Fibroblast of peridontal ligament (primary cell): ENCODE measurements at regions not wholly inside any gene's neighbourhood (a gene's known extent, or its start where the extent isn't known, plus 50 kb on each side); places are given as distances from the start of the nearest gene placed in this dataset.
"Not testable (repeated sequence)": the region's sequence is repeated elsewhere in the genome, so short reads cannot be mapped to it uniquely, and the experiment has no call there.

Experiments used
- DNase-seq: peaks from one replicate; pipeline ENCODE4 v3.0.0-alpha.2; 2010; ENCODE audit errors: extremely low read depth

GRCh38 chr4:28475381-28475780, 1614.7 kb downstream of the STIM2 start:
- DNase-seq: no peak

DNA sequence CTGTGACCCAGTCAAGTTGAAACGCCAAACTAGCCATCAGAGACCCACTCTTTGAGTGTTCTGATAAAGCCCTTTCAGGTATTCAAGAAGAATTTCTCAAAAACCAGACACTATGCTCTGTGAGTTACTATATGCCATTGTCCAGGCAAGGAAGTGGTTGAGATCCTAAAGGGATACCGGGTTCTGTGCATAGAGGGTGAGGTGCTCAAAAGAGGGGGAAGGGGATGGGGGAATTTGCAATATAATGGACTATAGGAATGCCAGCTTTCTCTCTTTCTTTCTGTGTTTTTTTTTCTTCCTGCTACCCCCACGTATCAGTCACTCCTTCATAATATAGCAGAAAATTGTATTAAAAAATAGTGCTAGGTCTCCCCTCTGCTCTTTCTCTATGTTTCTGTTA, 1619.0 kb downstream of the STIM2 start:
- no peak for DNase-seq

- DNase-seq: no peak
Observed at GRCh38 chr4:28481565-28481964, 1620.9 kb downstream of the STIM2 start.

DNA sequence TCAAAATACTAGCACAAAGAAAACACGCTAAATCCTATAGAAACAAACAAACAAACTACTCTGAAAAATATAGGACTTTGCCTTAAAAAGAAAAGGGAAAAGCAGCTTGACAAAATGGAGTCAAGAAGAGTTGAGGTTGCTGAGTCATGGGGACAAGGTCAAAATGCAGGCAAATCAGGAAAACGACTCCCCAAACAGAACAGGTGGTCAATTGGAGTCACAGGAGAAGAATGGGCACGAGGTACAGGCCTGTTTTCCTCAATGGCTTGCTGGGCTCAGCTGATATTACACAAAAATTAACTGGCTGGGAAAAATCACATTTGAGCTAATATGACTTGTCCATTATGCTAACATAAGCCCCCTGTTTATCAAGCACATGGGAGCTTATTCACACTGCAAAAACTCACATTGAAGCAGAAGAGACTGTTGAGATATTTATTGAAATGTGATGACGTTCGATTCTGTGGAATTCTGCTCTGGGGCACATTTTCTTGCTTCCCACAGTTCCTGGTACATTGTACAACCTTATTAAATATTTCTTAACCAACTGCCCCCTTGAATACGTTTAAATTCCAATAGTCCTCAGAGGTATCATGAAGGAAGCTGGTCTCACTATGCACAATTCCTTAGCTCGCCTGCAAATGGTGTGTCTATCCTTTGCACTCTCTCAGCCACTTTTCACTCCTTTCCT, 1622.1 kb downstream of the STIM2 start:
- DNase-seq: no peak

DNA sequence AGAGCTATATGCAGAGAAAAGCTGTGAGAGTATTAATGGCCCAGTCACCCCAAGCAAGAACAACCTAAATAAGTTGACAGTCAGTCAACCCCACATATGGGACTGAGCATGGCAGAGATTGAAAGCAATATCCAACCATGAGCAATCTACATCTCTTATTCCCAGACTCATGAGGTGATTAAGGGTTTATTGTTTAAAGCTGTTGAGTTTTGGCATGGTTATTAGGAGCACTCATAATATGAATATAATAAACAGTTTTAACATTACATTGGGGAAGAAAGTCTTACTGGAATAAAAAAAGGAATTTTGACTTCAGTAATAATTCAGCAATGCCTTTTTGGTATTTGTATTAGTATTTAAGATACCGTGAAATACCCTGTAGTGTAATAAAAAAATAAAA, 1627.4 kb downstream of the STIM2 start:
- DNase-seq: no peak

DNA sequence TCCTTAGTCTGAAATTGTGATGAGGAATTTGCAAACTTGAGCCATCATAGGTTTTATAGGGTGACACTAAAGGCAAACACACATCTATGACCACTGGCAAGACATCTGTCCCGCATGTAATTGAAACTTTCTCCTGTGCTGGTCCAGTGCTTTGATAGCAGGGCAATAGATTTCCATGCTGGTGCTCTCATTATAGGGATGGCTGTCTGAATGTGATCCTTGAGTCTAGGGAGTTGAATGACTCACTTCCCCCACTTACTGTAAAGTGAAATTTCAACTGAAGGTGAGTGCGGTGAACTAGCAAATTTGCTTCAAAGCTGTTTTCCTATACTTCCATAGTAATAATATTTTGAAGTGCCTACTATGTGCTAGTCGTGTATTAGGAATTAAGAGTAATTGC, 1630.0 kb downstream of the STIM2 start:
- no peak for DNase-seq

DNA sequence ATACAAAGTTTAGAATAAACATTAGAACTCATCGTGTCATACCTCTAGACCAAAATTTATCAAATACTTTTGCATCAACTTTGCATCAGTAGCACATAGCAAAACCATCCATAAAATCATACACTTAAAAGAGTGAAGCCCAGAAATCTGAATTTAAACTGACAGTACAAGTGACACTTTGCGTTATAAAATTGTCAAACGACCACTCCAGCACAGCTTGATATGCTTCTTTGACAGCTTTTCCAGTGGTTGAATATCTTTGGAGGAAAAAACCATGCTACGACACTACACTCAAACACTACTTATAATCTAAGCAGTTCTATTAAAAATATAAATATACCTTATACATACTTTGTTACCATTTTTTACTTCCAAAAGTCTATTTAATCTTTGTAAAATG, 1644.4 kb downstream of the STIM2 start:
- no peak for DNase-seq

- DNase-seq: no peak
Observed at GRCh38 chr4:28508636-28509035, 1648.0 kb downstream of the STIM2 start.

- DNase-seq: not testable (repeated sequence)
Observed at GRCh38 chr4:28514766-28515165, 1654.1 kb downstream of the STIM2 start.

DNA sequence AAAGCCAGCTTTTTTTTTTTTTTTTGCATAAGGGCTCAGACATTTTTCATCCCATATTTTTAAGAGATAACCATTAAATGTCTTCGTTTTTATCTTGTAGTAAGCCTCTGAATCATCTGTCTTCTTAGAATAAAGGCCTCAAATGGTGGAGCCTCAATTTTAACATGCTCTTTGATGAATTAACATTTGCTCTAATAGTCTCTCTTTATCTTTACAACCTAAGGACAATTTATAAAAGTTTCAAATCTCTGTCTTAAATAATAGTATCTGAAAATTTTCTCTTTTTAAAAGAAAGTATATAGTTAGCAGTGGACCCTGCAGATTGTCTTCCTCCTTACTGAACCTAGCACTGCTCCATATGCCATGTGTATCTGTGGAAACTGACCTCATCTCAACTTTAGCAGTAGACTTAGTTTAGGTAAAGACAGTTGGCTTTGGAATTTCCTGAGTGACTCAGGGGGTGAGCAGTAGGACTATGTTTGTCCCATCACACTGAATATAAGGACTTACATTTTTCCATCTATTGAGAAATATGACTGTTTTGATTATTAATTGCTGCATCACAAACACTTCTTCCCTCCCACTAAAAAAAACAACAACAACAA, 1658.0 kb downstream of the STIM2 start:
- no peak for DNase-seq

DNA sequence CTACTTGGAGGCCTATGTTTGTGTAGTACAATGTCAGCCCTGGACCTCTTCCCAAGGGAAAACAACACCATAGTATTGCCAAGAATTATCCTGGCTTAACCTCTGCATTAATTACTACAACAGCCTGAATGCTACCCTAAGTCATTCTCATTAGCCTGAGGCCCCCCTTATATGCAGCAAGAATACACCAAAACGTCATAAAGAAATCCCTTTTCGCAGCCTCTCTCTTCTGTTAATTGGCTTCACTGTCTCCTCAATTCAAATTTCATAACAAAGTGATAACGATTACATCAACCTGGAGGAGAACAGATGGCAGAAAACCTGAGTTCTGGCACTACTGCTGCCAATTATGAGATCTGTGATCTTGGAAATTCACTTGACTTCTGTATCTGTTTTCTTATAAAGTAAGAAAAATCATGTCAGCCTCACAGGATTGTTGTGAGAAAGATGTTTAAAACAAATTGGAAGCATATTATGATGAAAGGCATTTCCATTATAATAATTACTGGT, 1663.1 kb downstream of the STIM2 start:
- no peak for DNase-seq

DNA sequence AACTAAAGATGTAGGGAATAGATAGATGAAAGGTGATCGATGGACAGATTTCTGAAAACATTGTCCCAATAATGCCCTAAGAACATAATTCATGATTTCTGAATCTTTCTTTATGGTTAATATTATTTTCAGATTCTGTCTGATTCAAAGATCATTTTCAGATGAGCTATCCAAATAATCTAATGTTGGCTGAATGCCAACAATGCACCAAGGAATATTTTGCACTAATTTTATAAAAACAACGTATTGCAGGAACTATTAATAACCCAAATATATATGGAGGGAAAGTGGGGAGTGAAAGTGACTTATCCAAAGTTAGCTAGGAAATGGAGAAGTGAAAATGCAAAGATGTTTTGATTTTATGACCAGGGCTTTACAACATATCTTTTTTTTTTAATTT, 1675.5 kb downstream of the STIM2 start:
- DNase-seq: no peak

DNA sequence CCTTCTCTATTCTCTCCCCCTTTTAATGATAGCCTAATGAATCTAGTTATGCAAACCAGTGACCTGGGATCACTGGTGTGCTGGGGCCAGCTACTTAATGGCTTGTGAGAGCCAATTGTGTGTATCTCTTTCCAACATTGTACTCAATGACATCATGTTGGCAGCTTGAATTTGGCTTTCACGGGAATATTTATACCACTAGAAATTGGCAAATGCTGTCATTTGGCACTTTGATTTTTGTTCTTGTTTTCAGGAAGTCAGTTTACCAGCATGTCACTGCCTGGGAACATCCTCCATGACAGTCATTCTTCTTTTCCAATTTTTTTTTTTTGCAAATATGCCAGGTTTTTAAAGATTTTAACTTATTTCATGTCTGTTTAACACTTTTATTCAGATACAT, 1685.3 kb downstream of the STIM2 start:
- no peak for DNase-seq

DNA sequence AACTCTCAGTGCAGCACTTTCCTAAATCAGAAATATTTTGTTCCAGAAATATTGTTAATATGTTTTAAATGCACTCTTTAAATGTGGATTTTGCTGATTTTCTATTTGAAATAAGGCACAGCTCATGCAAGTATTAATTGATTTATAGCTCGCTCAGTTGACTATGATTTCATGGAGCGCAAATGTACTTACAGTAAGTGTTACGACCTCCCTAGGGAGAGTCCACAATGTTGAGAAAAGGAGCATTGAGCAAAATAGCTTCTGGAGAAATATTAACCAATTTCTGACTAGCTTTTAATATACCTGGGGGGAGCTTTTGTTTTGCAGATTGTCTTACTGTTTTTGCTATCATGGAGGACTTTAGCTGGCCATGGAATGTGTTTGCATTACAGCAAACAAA, 1687.5 kb downstream of the STIM2 start:
- DNase-seq: no peak

- no peak for DNase-seq
Observed at GRCh38 chr4:28548594-28548993, 1688.0 kb downstream of the STIM2 start.

DNA sequence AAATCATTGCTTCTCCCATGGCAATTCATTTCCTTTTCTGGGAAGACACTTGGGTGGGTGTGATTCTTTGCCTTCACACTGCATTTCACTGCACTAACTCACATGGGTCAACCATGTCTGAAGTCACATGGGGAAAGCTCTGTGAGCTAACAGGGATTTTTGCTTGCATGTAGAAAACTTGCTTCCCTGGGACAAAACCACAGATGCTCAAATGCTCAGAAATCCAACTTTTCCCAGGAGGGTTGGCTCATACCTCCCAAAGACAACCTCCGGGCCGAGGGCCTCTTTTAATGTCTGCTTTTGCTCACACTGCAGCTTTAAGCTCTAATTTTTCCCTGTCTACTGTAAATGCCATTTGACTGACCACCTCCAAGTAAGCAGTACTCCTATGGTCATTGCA, 1695.2 kb downstream of the STIM2 start:
- peak; percentile 42 for DNase-seq

DNA sequence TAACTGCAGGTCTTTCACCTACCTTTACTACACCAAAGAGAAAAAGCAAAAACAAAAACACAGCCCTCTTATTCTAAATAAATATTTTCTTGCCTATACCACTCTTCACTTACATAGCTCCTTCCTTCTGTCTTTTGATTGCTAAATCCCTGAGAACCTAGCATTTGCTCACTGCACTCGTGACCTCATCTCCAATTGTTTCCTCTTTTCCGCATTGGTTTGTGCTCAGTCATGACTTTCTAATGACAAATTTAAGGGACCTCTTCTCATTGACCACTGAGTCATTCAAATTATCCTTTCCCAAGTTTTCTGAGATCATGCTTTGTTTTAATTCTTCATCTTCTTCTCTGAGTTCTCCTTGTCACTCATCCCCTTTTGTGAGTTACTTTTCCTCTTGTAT, 1697.1 kb downstream of the STIM2 start:
- peak; percentile 44 for DNase-seq

- DNase-seq: peak; percentile 4
Observed at GRCh38 chr4:28558895-28559294, 1698.3 kb downstream of the STIM2 start.

GRCh38 chr4:28562913-28563312, 1702.3 kb downstream of the STIM2 start:
- no peak for DNase-seq

DNA sequence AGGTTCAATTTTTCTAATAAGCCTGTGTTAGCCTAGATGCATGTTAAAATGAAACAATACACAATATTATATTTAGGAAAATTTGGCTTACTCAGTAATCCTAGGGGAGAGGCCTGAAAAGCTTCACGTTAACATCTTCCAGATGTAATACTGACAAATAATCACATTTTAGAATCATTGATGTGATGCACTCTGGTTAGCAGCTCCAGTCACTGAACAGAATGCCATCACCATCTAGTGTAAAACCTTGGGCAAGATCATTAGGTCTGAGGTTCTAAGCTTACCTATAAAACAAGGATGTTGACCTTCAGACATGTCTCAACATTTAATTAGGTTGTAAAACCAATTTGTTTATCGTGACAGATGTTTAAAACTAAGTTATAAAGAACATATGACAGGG, 1704.8 kb downstream of the STIM2 start:
- peak; percentile 15 for DNase-seq

- DNase-seq: no peak
Observed at GRCh38 chr4:28600958-28601357, 1740.3 kb downstream of the STIM2 start.

- DNase-seq: no peak
Observed at GRCh38 chr4:28621591-28621990, 1761.0 kb downstream of the STIM2 start.

DNA sequence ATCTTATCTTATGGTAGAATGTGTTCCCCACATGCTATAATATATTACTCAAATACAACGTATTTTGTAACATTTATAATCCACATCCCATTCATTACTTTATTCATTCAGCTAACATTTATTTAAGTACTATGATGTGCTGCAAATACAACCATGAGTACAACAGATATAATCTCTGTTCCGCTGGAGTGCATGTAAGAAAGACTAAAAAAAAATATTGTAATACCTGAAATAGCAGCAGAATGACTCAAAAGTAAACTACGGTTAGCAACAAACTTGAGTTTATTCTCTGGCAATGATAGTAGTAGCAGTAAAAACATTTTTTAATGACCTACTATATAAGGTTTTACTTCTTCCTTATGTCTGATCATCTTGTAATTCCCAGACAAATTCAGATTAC, 1776.3 kb downstream of the STIM2 start:
- DNase-seq: no peak

GRCh38 chr4:28639747-28640146, 1779.1 kb downstream of the STIM2 start:
- DNase-seq: no peak
